ENCODE measurements at regions not wholly inside any gene's neighbourhood (a gene's known extent, or its start where the extent isn't known, plus 50 kb on each side); places are given as distances from the start of the nearest gene placed in this dataset.

- TF ChIP-seq KLF11 (CRISPR knock-in tag; IDR thresholded peaks at IDR 0.05) (no peak), TARDBP (CRISPR knock-in tag; IDR thresholded peaks at IDR 0.05) (no peak), USF2 (IDR thresholded peaks at IDR 0.05; ENCODE audit: low read depth, low read length) (no peak), USF2 (CRISPR knock-in tag; IDR thresholded peaks at IDR 0.05; ENCODE audit: borderline replicate concordance) (no peak), SMAD1 (CRISPR knock-in tag; IDR thresholded peaks at IDR 0.05; ENCODE audit: borderline replicate concordance, low read depth) (no peak), CTCF (CRISPR knock-in tag; IDR thresholded peaks at IDR 0.05) (no peak), HOXA7 (CRISPR knock-in tag; IDR thresholded peaks at IDR 0.05) (no peak), IRX3 (CRISPR knock-in tag; IDR thresholded peaks at IDR 0.05; ENCODE audit: borderline replicate concordance, low read depth) (no peak), TCF7L2 (IDR thresholded peaks at IDR 0.05; ENCODE audit: low read depth, low read length) (no peak), ZBTB33 (CRISPR knock-in tag; IDR thresholded peaks at IDR 0.05) (no peak), SP140L (CRISPR knock-in tag; IDR thresholded peaks at IDR 0.05; ENCODE audit: borderline replicate concordance) (no peak)
Measured at GRCh38 chr1:166594646-166595045, 244.6 kb upstream of the POGK start.

All from HepG2 (cell line).